ENCODE measurements at regions not wholly inside any gene's neighbourhood (a gene's known extent, or its start where the extent isn't known, plus 50 kb on each side); places are given as distances from the start of the nearest gene placed in this dataset.

- Histone ChIP-seq H3K4me1 (replicated peaks in 1 of 4; ENCODE audit: control insufficient read depth in 3 of 4, insufficient read depth in 4 of 4, low read length in 3 of 4) (no peaks in the 10 kb centered on the region), H3K27ac (ENCODE audit: low read depth, low read length) (no peak overlapping the region), H4K20me1 (replicated peaks in 1 of 2; ENCODE audit: control insufficient read depth in 1 of 2, insufficient read depth in 2 of 2, low read length in 2 of 2) (no peaks in the 10 kb centered on the region), H2BK15ac (ENCODE audit: low read length) (no peak overlapping the region), H2AK5ac (ENCODE audit: low read depth, low read length) (no peak overlapping the region), H2BK12ac (ENCODE audit: low read depth, low read length) (no peak overlapping the region), H3K23me2 (ENCODE audit: low read depth, low read length) (no peaks in the 10 kb centered on the region), H3K4me3 (ENCODE audit: extremely low read depth in 1 of 4, insufficient read depth in 2 of 4, low read depth in 3 of 4, low read length in 4 of 4) (no peak overlapping the region), H3K56ac (replicated peaks; ENCODE audit: insufficient read length, low read depth, low read length) (no peak overlapping the region), H2BK20ac (ENCODE audit: low read length) (no peak overlapping the region), H4K91ac (replicated peaks; ENCODE audit: insufficient read length, low read length) (no peak overlapping the region), H2BK120ac (replicated peaks; ENCODE audit: low read depth, low read length) (no peak overlapping the region), H2BK5ac (ENCODE audit: low read depth, low read length) (no peak overlapping the region), H3K27me3 (replicated peaks in 1 of 4; ENCODE audit: control insufficient read depth in 3 of 4, extremely low read depth in 1 of 4, insufficient read depth in 3 of 4, low read length in 3 of 4) (no peaks in the 10 kb centered on the region), H3K18ac (ENCODE audit: extremely low read depth, low read length) (no peak overlapping the region), H3K9ac (replicated peaks in 1 of 4; ENCODE audit: extremely low read depth in 1 of 4, low read depth in 3 of 4, low read length in 3 of 4) (no peak overlapping the region), H3K23ac (ENCODE audit: insufficient read length) (no peak overlapping the region), H3K9me3 (ENCODE audit: insufficient read depth in 2 of 2, low read depth in 1 of 2, low read length in 1 of 2) (no peaks in the 10 kb centered on the region), H3K14ac (ENCODE audit: insufficient read length) (no peak overlapping the region), H3K36me3 (ENCODE audit: control insufficient read depth in 2 of 4, insufficient read depth in 4 of 4, low read length in 3 of 4) (no peaks in the 10 kb centered on the region), H3K4ac (replicated peaks; ENCODE audit: insufficient read length, low read depth, low read length) (no peak overlapping the region), H2AFZ (ENCODE audit: low read length) (no peak overlapping the region), H3K4me2 (ENCODE audit: insufficient read depth in 1 of 2, low read depth in 2 of 2, low read length in 2 of 2) (no peak overlapping the region), H3K79me1 (ENCODE audit: low read depth, low read length) (no peaks in the 10 kb centered on the region), H4K5ac (ENCODE audit: insufficient read length, low read depth, low read length) (no peak overlapping the region), H3K79me2 (ENCODE audit: control insufficient read depth in 1 of 2, insufficient read depth in 2 of 2, low read length in 2 of 2) (no peaks in the 10 kb centered on the region), H4K8ac (ENCODE audit: extremely low read depth, insufficient read depth, low read length) (no peak overlapping the region)
- ChIA-PET POLR2A (ENCODE audit: partially characterized antibody) (interaction anchor here (1.2 kb wide), 1 partner anchor 12 kb away, joined by 3 read pairs; no protein-coding TSS in a partner anchor), CTCF (ENCODE audit: partially characterized antibody) (interaction anchor here (0.6 to 1.7 kb wide), 6 partner anchors 13 to 640 kb away, joined by 3 to 5 read pairs (median 3); no protein-coding TSS in a partner anchor)
- TF ChIP-seq CREB1 (IDR thresholded peaks at IDR 0.05) (no peak), MAX (IDR thresholded peaks at IDR 0.05) (no peak), CHD1 (IDR thresholded peaks at IDR 0.05; ENCODE audit: low read depth, low read length) (no peak), POU5F1 (IDR thresholded peaks at IDR 0.05; ENCODE audit: low read depth, low read length) (no peak), KDM1A (IDR thresholded peaks at IDR 0.05; ENCODE audit: borderline replicate concordance, low read length) (no peak), RNF2 (IDR thresholded peaks at IDR 0.05; ENCODE audit: borderline replicate concordance, low read depth, low read length, missing control alignments, poor library complexity, severe bottlenecking) (no peak)
- DNase-seq (ENCODE audit: low read depth in 1 of 2, low spot score in 2 of 2) (no peak), FAIRE-seq (no peak)
Observed at GRCh38 chr5:57938174-57938557, 455.6 kb upstream of the ACTBL2 start.

Data from H1 (cell line).